ENCODE measurements at regions not wholly inside any gene's neighbourhood (a gene's known extent, or its start where the extent isn't known, plus 50 kb on each side); places are given as distances from the start of the nearest gene placed in this dataset.

- TF ChIP-seq CTCF (IDR thresholded peaks at IDR 0.05; ENCODE audit: low read length) (no peak), EZH2 (IDR thresholded peaks at IDR 0.05; ENCODE audit: borderline replicate concordance, low read length) (no peak)
These were observed 198.9 kb downstream of the ABCC12 start for GRCh38 chr16:47956916-47957315.

Data from OCI-LY1 (cell line).